SU-DHL-6 (cell line): ENCODE measurements at regions not wholly inside any gene's neighbourhood (a gene's known extent, or its start where the extent isn't known, plus 50 kb on each side); places are given as distances from the start of the nearest gene placed in this dataset.

Experiments used
- CTCF ChIP-seq: fragments of 200-600 bp; sonication (generic); IDR thresholded peaks from one replicate; pipeline ENCODE4 v1.5.1; 2017; ENCODE audit warnings: antibody characterized with exemption, mild to moderate bottlenecking, low read length, moderate library complexity; ENCODE audit not compliant: insufficient read depth, poor library complexity, severe bottlenecking
- EZH2phosphoT487 ChIP-seq: fragments of 200-600 bp; sonication (generic), shearing (Covaris generic); conservative IDR thresholded peaks from 2 replicates; pipeline ENCODE4 v1.6.1; 2018; ENCODE audit warnings: mild to moderate bottlenecking, antibody characterized with exemption, low read length, moderate library complexity, mixed read lengths

DNA sequence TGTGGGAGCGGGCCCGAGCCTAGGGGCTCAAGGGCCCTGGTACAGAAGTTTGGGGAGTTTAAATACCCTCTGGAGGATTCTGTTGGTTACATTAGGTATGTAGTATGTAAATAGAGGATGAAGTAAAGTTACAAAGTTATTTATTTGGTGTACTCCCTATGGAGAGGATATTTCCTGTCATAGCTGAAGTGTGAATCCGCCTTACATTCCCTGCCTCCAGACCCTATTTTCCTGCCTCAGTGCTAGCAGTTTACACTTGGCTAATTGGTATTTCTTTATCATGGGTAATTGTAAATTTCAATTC, 60.6 kb upstream of the KLF14 start:
- TF ChIP-seq CTCF: no peak
- no peak for TF ChIP-seq EZH2phosphoT487
